GM21576 (cell line): ENCODE measurements at regions not wholly inside any gene's neighbourhood (a gene's known extent, or its start where the extent isn't known, plus 50 kb on each side); places are given as distances from the start of the nearest gene placed in this dataset.

ENCODE experiments used
- ATAC-seq: cut with Tn5 transposase; IDR thresholded peaks from one replicate; pipeline ENCODE4 v1.9.1; 2021; ENCODE audit warnings: mild to moderate bottlenecking, moderate library complexity; ENCODE audit not compliant: unreplicated experiment

DNA sequence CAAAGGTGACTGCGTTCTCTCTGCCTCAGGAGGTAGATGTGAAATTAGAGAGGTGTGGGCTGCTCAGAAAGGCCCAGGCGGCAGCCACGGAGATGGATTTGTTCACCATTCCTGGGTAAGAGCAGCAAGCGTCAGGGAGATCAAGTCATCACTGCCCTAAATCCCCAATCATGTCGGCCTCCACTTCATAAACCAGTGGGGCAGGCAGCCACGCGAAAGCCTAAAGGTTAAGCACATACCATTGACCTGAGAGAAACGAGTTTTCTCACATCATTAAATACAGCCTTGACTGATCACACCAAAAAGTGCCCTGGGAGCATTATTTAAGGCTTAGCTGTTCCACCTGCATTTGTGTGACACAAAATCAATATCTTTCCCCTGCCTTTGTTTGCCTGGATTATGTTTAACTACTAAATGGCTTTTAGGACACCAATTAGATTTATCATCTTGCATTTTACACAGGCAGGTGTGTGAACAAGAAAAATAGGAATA, 50.7 kb upstream of the FOXB1 start:
- ATAC-seq, result no peak

DNA sequence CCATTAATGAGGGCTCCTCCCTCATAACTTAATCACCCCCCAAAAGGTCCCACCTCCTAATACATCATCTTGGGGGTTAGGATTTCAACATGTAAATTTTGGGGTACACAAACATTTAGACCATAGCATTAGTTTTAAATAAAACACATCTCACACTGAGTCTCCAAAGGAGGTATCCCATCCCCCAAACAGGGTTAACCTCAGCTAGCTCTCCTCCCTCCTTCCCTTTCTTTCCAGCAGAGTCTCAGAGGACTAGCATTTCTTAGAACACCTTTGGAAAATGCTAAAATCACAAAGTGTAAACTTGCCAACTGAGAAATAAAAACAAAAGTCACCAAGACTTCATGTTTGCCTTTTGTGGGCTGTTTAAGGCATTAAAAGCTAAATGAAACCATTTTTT, 51.2 kb upstream of the FOXB1 start:
- no peak for ATAC-seq

DNA sequence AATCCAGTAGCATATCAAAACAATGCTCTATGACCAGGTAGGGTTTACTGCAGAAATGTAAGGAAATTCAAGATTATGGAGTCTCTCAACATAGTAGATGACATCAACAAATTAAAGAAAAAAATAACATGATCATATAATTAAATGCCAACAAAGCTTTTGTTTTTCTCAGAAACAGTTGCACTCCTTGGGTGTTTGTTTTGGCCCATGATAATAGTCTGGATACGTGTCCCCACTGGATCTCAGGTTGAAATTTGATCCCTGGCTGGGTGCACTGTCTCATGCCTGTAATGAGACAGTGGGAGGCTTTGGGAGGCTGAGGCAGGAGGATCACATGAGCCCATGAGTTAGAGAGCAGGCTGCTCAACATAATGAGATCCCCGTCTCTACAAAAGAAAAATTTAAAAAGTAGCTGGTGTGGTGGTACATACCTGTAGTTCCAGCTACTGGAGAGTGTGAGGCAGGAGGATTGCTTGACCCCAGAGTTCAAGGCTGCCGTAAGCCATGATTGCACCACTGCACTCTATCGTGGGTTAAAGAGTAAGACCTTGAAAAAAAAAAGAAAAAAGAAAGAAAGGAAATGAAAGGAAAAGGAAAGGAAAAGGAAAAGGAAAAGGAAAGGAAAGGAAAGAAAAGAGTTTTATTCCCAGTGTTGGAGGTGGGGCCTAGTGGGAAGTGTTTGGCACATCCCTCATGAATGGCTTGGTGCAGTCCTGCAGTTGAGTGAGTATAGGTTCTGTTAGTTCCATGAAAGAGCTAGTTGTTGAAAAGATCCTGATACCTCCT, 53.3 kb upstream of the FOXB1 start:
- ATAC-seq, result no peak

DNA sequence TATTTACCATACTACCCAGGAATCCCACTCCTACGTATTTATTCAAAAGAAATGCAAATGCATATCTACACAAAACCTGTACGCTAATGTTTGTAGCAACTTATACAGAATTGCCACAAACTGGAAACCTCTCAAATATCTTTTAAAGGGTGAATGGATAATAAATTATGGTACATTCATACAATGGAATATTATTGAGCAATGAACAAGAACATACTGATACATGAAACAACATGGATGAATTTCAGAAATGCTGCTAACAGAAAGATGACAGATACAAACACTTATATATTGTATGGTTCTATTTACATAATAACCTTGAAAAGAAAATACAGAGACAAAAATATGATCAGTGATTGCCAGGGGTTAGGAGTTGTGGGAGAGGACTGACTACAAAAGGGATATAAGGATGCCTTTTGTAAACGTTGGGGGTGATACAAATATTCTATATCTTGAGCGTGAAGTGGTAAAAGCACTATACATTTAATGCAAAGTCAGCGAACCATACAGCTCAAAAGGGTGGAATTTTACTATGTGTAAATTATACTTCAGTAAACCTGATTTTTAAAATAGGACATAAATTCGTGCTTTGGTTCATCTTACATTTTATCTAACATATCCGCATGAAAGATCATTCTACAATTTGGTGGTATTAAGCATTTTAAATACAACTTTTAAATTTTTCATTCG, 55.0 kb upstream of the FOXB1 start:
- no peak for ATAC-seq

DNA sequence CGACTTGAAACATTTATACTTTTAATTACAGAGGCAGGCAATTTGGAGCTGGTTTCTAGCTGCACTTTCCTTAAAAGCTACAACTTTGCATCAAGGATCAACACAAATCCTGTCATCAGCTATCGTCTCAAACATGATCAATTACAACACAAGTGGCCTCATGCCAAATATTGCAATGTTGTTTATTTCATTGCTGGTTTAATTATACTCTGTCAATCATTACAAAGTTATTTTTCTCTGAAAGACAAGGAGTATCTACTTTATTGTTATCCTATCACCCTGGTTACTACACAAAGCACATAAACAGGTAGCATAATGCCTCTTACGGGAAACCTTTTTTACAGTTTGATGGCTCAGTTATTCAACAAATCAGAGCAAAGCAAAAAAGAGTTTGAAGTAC, 58.0 kb upstream of the FOXB1 start:
- ATAC-seq, result no peak

DNA sequence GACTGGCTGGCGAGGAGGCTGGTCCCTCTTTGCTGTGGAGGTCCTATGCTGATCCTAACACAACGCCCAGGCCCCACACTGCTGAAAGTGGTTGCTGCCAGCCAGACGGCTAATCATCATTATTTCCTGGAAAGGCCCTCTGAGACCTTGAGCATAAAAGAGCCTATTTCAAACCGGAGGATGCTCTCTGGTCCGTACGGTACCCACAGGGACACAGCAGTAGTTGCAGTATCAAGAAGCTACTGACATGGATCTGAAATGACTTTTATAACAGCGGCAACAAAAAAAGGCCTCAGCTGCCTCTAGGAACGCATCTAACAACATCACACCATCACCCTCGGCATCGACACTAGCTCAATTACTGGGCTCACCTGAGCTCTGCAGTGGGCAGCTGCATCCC, 59.1 kb upstream of the FOXB1 start:
- ATAC-seq, result no peak

DNA sequence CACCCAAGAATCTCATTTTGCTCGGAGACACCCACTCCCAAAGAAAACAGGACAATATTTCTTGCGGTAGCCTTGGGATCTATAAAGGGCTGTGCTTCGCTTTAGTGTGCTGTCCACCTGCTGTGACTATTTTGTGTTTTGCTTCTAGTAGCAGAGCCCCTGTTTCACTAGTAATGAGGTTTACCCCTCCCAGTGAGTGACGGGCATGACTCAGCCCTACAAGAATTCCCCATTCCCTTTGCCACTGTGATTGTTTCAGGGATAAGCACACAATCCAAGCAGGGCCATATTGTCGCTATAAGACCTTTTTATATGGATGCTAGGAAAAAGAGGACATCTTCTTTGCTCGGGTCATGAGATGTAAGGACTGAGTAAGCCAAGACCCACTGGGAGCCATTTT, 62.5 kb upstream of the FOXB1 start:
- no peak for ATAC-seq

DNA sequence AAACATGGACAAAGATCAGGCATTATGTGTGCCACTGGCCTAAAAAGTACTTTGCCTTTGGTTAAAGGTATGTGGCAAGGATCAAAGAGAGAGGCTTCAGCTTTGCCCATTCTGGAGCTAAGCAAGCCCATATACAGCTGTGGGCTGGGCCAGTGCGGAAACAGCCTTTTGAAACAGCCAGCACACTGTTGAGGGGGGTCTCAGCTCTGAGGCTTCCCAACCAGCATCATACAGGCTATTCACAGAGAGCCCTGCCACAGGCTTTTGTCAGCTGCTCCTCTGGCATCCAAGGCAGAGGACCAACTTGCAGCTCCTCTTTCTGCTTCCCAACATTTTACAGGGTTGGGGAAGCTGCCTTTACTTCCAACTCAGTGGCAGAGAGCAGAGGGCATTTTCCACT, 63.2 kb upstream of the FOXB1 start:
- ATAC-seq, result no peak

DNA sequence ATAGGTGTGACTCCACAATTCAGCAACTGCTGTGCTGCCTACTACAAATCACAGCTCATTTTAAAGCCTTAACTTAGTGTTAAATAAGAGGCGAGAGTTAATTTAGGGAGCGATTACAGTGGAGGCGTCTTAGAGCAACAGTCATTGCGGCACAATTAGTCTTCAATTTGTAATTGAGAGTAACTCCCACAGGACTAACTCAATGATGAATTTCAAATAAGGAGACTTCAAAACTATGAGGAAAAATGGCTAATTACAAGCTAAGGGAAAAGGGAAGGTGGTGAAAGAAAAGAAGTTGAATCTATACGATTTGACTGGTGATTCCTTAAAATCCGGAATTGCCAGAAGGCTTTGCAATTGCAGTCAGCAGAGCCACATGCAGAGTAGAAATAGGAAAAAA, 63.7 kb upstream of the FOXB1 start:
- ATAC-seq, result no peak

DNA sequence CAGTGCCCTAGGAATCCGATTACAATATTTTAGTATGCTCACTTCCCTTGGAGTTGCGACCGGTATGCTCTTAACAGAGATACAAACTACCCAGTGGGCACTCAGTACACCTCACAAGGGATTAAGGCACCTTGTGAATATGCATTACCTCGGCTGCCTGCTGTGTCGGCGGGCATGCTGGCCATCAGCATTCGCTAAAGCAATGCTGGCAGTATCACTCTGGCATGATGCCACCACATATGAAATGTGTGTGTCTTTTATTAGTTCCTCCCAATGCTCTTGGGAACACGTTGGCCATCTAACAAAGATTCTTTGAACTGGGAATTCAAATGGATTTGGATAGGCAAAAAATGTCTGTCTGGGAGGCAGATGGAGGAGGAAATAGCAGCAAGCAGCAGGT, 67.4 kb upstream of the FOXB1 start:
- ATAC-seq, result no peak

DNA sequence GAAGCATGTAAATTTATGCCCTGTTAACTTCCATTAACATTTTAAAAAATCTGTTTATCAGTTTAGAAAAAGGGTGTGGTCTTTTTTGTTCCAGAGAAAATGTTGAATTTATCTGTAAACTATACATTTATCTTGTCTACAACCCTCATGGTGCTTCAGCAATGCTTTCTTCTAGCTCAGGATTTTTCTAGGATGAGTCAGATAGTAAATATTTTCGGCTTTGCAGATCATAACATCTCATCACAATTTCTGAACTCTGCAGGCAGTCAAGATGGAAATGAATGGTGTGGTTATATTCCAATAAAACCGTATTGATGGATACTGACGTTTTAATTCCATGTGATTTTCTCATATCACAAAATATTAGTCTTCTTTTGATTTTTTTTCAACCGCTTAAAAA, 70.5 kb upstream of the FOXB1 start:
- no peak for ATAC-seq

DNA sequence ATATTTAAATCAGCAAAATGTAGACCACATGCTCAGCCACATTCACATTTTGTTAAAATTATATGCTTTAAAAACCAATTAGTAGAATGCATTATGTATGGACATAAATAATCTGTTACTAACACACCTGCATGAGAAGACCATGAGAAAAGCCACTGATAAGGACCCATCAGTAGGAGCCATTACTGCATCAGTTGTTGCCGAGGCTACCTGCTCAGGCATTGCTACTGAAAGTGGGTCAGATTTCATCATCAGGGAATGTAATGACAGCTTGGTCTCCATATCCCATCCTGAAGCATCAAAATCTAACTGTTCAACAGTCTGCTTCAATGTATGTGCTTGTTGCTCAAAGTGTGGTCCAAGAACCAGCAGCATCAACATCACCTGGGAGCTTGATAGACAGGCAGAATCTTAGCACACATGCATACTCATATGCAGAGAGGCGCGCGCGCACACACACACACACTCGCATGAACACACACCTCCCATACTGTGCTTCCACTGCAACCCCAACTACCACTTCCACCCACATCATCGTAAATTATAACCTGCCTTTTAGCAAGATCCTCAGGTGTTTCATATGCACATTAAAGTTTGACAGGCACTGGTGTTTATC, 72.4 kb upstream of the FOXB1 start:
- ATAC-seq, result no peak

DNA sequence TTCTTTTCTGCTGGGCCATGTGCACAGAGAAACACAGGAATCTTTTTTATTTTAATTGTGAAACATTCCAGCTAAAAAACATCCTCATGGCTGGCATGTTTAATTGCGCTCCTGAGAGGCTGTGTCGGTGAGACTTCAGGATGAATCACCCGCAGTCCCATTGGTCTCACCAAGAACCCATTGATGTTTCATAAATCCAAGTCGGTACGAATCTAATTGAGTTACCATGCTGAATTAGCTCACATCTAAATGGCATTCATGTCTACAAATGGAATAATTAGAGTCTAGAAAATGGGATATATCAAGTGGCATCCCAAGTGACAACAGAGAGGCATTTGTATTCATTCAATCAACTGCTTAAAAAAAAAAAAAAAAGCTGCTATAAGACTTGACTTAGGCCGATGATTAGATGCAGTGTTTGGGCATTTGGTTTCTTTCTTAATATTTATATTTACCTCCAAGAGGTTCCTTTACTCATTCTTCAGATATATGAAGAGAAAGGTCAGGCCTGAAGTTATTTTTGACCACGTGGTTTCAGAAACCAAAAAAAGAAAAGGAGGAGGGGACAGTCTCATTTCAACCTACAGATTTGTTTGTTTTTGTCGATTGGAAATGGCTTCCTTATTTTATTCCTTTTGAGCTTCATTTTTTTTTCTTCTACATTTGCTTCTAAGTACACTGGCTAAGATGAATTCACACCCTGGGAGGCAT, 79.1 kb upstream of the FOXB1 start:
- no peak for ATAC-seq

DNA sequence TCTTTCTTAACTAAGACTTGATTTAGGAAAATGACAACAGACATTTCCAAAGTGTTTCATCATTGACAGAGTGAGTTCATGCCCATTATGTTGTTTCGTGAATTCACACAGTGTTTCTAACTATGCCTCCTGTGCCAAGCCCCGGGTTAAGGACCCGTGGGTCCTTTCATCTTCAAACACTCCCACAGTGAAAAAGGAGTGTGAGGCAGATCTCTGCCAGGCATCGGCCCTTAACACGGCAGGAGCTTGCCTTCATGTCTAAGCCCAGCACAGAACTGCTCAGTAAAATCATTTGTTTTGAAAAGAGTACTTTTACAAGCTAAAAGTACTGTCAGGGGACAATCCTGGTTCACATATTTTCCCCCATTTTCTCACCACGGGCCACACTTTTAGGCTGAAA, 80.0 kb upstream of the FOXB1 start:
- ATAC-seq, result no peak

DNA sequence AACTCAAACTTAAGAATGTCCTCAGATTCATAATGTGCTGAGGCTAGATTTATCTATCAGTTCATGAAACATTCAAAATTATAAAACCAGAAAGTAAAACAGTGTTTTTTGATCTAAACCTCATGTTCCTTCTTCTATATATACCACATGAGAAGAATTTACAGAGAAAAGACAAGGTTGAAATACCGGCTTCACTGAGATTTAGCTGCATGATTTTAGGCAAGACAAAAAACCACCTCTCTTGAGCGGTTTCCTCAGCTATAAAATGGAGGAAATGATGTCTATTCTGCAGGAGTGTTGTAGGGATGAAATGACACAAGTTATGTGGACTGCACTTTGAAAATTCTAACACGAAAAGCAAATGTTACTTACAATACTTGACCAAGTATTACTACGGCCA, 80.6 kb upstream of the FOXB1 start:
- no peak for ATAC-seq

DNA sequence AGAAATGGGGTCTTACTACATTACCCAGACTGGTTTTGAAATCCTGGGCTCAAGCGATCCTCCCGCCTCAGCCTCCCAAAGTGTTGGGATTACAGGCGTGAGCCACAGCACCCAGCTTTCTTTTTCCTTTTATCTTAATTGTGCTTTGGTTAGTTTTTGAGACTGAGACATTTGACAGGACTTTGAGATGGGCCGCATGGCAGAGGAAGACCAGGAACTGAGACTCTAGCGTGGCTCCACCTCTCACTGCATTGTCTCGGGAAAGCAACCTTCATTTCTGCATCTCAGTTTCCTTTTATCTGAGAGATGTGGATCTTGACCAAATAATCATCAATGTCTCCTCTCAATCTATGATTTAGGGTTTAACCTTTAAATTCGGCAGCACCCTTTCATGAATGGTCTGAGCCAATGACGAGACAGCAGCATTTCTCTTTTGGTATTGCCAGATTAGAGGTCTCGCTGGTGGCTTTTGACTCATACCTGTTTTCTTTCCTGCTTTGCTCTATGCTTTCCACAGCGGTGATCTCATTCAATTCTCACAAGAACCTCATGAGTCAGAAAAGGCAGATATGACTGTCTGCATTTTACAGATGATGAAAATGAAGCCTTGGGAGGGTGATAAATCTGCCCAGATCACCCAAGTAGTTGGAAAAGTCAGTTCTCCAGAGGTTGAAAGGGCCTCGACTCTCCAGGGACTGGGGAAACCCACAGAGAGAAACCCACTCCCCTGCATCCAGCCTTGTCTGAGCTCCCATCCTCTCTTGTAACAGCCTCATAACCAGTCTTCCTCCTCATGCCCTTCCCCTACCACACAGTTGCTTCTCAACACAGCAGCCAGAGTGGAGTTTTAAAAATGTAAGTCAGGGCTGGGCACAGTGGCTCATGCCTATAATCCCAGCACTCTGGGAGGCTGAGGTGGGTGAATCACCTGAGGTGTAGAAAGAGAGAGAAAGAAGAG, 84.8 kb upstream of the FOXB1 start:
- ATAC-seq, result peak; percentile 85

DNA sequence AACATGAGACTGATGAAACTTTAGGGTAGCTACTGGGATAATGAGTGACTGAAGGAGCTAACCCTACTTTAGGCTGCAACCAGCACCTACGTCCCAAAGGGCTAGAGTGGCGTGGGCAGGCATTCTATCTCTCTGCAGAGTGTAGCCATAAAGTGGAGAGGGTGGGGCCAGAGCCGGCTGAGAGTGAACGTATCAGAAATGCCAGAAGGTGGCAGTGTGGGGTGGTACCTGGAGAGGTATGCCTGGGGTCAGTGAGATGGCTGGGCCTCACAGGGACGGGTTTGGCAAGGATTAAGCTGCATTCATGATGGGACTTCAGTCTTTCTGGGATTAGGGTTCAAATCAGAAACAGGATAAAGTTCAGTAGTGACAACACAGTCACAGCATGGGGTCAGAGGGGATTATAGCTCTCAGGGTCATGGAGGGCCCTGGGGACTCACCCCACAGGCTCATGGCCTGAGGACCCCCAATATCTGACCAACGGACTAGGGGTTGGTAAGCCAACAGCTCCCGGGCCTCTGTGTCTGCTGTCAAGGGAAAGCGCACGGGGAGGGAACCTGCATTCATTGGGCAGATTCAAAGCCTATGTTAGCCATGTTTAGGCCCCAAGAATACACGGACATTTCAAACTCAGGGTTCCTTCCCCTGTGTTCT, 86.5 kb upstream of the FOXB1 start:
- ATAC-seq, result peak; percentile 67

DNA sequence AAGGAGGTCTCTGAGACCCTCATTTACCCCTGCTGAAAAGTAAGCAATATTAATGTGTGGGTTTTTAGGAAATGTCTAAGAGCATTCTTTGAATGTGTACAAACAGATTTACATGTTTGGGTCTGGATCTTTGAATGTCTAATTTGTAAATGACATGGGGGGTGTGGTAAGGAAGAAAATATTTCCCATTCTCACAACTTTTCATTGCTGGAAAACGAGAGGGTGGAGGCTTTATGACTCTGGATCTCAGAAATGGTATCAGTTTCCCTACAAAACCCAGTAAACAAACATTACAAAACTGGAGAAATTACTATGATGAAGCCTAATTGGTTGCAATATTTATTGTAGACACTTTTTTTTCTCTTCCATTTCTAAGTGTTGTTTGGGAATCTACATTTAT, 98.1 kb upstream of the FOXB1 start:
- no peak for ATAC-seq

DNA sequence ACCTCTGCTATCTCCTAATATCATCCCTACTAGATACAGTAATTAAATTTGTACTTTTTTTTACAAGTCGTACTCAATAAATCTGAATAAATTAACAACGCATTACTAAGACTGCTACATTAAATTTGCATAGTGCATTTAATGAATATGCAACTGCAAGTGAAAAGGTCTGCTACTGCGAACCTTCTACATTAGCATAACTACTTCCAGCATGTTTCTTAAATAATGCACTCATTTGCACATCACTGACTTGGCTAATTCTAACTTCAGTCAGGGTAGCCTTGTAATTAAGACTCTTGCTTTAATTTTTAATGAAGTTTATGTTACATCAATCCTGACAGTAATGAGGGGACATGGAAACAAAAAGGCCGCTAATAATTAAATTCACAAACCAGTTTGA, 98.9 kb upstream of the FOXB1 start:
- no peak for ATAC-seq
